Vagina (tissue), 2 donors: ENCODE measurements at regions not wholly inside any gene's neighbourhood (a gene's known extent, or its start where the extent isn't known, plus 50 kb on each side); places are given as distances from the start of the nearest gene placed in this dataset.

Experiments
- CTCF ChIP-seq, 3 experiments: fragments of 450-650 bp in 2 of 3; fragments of 200-600 bp in 1 of 3; sonication (generic) in 1 of 3; IDR thresholded peaks; one replicate each; pipeline ENCODE4 v1.5.1; 2017 to 2019; ENCODE audit warnings: antibody characterized with exemption in 3 of 3, mild to moderate bottlenecking in 2 of 3, moderate library complexity in 2 of 3
- POLR2A ChIP-seq, 2 donors: fragments of 450-650 bp; IDR thresholded peaks; one replicate each; pipeline ENCODE4 v1.6.1; 2017; ENCODE audit warnings: antibody characterized with exemption in 2 of 2, mild to moderate bottlenecking in 2 of 2, moderate library complexity in 2 of 2

- TF ChIP-seq CTCF (IDR thresholded peaks at IDR 0.05), result no peak
- no peak for TF ChIP-seq POLR2A (IDR thresholded peaks at IDR 0.05)
Observed at GRCh38 chr3:14318646-14319045, 83.8 kb upstream of the SLC6A6 start.
